ENCODE measurements at regions not wholly inside any gene's neighbourhood (a gene's known extent, or its start where the extent isn't known, plus 50 kb on each side); places are given as distances from the start of the nearest gene placed in this dataset.

DNA sequence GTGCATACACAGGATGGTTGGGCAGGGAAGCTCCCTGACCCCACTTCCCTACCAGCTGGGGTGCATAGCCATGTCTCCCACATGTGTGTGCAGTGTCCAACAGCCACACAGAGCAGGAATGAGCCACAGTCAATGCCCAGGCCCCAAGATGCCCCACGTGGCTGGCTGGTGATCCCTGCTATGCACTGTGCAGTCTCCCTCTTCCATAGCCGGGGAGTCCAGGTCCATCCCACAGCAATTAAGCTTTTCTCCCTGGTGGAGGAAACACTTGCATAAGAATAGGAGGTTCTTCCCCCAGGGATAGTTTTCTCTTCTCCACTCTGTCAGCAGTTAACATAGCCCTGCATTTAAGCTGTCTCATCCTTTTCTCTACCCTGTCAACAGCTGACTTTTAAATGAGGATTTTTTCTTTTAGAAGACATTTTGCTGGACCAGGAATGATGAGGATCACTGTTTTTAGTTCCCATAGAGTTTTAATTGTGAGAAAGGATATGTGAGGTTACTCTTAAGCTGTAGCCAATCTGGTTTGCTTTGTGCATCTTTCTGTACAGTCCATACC lies 396.5 kb upstream of the VWC2 start:
- H2AFZ ChIP-seq (replicated peaks): no peak overlapping the region
- H3K4me2 ChIP-seq: no peak overlapping the region
- H3K9me3 ChIP-seq (ENCODE audit: low read depth): no peaks in the 10 kb centered on the region
- TF ChIP-seq EZH2phosphoT487 (IDR thresholded peaks at IDR 0.05): no peak
- TF ChIP-seq, protein P1, sequence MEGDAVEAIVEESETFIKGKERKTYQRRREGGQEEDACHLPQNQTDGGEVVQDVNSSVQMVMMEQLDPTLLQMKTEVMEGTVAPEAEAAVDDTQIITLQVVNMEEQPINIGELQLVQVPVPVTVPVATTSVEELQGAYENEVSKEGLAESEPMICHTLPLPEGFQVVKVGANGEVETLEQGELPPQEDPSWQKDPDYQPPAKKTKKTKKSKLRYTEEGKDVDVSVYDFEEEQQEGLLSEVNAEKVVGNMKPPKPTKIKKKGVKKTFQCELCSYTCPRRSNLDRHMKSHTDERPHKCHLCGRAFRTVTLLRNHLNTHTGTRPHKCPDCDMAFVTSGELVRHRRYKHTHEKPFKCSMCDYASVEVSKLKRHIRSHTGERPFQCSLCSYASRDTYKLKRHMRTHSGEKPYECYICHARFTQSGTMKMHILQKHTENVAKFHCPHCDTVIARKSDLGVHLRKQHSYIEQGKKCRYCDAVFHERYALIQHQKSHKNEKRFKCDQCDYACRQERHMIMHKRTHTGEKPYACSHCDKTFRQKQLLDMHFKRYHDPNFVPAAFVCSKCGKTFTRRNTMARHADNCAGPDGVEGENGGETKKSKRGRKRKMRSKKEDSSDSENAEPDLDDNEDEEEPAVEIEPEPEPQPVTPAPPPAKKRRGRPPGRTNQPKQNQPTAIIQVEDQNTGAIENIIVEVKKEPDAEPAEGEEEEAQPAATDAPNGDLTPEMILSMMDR (IDR thresholded peaks at IDR 0.05): no peak
- no peak for TF ChIP-seq EZH2 (IDR thresholded peaks at IDR 0.05)
- no peaks in the 10 kb centered on the region for H3K4me1 Mint-ChIP-seq
- H3K27me3 ChIP-seq: no peaks in the 10 kb centered on the region
- no peak for DNase-seq (ENCODE audit: low spot score)
- no peaks in the 10 kb centered on the region for H4K20me1 ChIP-seq (ENCODE audit: low read depth)
- no peaks in the 10 kb centered on the region for H3F3A ChIP-seq (ENCODE audit: low read depth)
- no peak overlapping the region for H3K27ac ChIP-seq
- no peaks in the 10 kb centered on the region for H3K4me1 ChIP-seq
- H3K36me3 ChIP-seq: no peaks in the 10 kb centered on the region
- no peak overlapping the region for H3K4me3 ChIP-seq
- no peaks in the 10 kb centered on the region for H3K9me3 Mint-ChIP-seq
- H3K36me3 Mint-ChIP-seq: no peaks in the 10 kb centered on the region
- no peaks in the 10 kb centered on the region for H3K79me2 ChIP-seq (ENCODE audit: low read depth)
- H3K27ac Mint-ChIP-seq: no peak overlapping the region
- no peak overlapping the region for H3K4me3 Mint-ChIP-seq
- H3K9ac ChIP-seq: no peak overlapping the region
- no peaks in the 10 kb centered on the region for H3K27me3 Mint-ChIP-seq (ENCODE audit: insufficient read depth, low read depth)

DNA sequence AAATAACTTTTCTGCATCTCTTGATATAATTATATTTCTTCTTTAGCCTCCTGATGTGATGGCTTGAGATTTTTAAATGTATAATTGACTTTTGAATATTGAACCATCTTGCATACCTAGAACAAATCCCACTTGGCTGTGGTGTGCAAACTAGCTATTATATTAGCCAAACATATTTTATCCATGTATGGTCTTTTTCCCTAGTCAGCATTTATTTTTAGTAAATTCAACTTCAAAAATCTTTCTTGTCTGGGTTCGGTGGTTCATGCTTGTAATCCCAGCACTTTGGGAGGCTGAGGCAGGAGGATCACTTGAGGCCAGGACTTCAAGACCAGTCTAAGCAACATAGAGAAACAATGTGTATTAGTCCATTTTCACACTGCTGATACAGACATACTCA lies 386.6 kb upstream of the VWC2 start:
- Histone ChIP-seq H3K4me2 (no peak overlapping the region), H3K79me2 (ENCODE audit: low read depth) (no peaks in the 10 kb centered on the region)

DNA sequence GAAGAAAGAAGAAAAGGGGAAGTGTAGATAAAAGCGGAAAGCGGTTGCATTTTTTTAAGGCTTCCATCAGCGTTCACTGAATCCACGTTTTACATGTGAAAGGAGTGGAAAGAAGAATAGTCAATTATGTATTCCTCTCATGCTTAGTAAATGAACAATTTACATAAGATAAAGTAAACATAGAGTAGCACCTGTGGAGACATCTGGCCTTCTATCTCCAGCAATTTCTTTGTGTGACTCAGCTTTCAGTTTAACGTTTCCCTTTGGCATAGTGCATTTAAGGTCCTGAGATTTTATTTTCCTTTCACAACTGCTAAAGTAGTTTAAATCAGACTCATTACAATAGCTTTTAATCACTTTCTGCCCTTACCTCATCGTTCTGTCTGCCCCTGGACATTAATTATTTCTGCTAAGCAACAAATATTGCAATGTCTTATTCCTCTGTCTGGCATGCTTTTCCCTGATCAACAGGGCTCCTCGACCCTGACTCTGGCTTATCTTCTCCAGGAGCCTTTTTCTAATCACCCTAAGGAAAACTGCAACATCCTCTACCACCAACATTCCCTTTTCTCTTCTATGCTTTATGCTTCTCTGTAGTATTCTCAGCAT lies 383.5 kb upstream of the VWC2 start:
- no peaks in the 10 kb centered on the region for H4K20me1 ChIP-seq (ENCODE audit: low read depth)
- H3F3A ChIP-seq (ENCODE audit: low read depth): no peaks in the 10 kb centered on the region
- no peak overlapping the region for H3K9ac ChIP-seq
- no peaks in the 10 kb centered on the region for H3K79me2 ChIP-seq (ENCODE audit: low read depth)
- Mint-ChIP-seq H3K4me1 (no peaks in the 10 kb centered on the region), H3K9me3 (peaks cover 10% of the 10 kb centered on the region), H3K4me3 (no peak overlapping the region), H3K36me3 (no peaks in the 10 kb centered on the region), H3K27me3 (ENCODE audit: insufficient read depth, low read depth) (no peaks in the 10 kb centered on the region), H3K27ac (no peak overlapping the region)
- H3K36me3 ChIP-seq: no peaks in the 10 kb centered on the region
- no peaks in the 10 kb centered on the region for H3K4me1 ChIP-seq
- TF ChIP-seq EZH2 (IDR thresholded peaks at IDR 0.05) (no peak), EZH2phosphoT487 (IDR thresholded peaks at IDR 0.05) (no peak)
- TF ChIP-seq, protein P1 (IDR thresholded peaks at IDR 0.05): no peak
- H3K9me3 ChIP-seq (ENCODE audit: low read depth): no peaks in the 10 kb centered on the region
- no peaks in the 10 kb centered on the region for H3K27me3 ChIP-seq
- DNase-seq (ENCODE audit: low spot score): no peak
- H3K4me3 ChIP-seq: no peak overlapping the region
- no peak overlapping the region for H2AFZ ChIP-seq (replicated peaks)
- no peak overlapping the region for H3K27ac ChIP-seq
- H3K4me2 ChIP-seq: no peak overlapping the region

More for the DNA sequence above, 386.6 kb upstream of the VWC2 start:
- TF ChIP-seq, protein P1 (IDR thresholded peaks at IDR 0.05): no peak
- no peak for TF ChIP-seq EZH2phosphoT487 (IDR thresholded peaks at IDR 0.05)
- no peak for TF ChIP-seq EZH2 (IDR thresholded peaks at IDR 0.05)
- H3F3A ChIP-seq (ENCODE audit: low read depth): no peaks in the 10 kb centered on the region
- no peak overlapping the region for H3K4me3 ChIP-seq
- no peaks in the 10 kb centered on the region for H4K20me1 ChIP-seq (ENCODE audit: low read depth)
- H3K36me3 ChIP-seq: no peaks in the 10 kb centered on the region
- Mint-ChIP-seq H3K27me3 (ENCODE audit: insufficient read depth, low read depth) (no peaks in the 10 kb centered on the region), H3K4me1 (no peaks in the 10 kb centered on the region), H3K36me3 (no peaks in the 10 kb centered on the region), H3K27ac (no peak overlapping the region), H3K9me3 (peaks cover 10% of the 10 kb centered on the region), H3K4me3 (no peak overlapping the region)
- H3K4me1 ChIP-seq: no peaks in the 10 kb centered on the region
- H3K9ac ChIP-seq: no peak overlapping the region
- no peak overlapping the region for H3K27ac ChIP-seq
- no peaks in the 10 kb centered on the region for H3K9me3 ChIP-seq (ENCODE audit: low read depth)
- DNase-seq (ENCODE audit: low spot score): no peak
- H2AFZ ChIP-seq (replicated peaks): no peak overlapping the region
- no peaks in the 10 kb centered on the region for H3K27me3 ChIP-seq
